Left ventricle myocardium inferior (tissue), 1 donor: ENCODE measurements at regions not wholly inside any gene's neighbourhood (a gene's known extent, or its start where the extent isn't known, plus 50 kb on each side); places are given as distances from the start of the nearest gene placed in this dataset.

Source experiments
- DNase-seq: peaks from one replicate; pipeline ENCODE4 v3.0.0-alpha.2; 2020
- H3K27ac ChIP-seq: fragments of 200-600 bp; replicated peaks from 2 replicates; pipeline ENCODE4 v1.8.0; 2021
- H3K27me3 ChIP-seq: fragments of 200-600 bp; 2 replicates; pipeline ENCODE4 v1.8.0; 2021; ENCODE audit warnings: low read depth
- H3K36me3 ChIP-seq: fragments of 200-600 bp; 2 replicates; pipeline ENCODE4 v1.8.0; 2021
- H3K4me1 ChIP-seq: fragments of 200-600 bp; 2 replicates; pipeline ENCODE4 v1.8.0; 2021
- H3K4me3 ChIP-seq: fragments of 200-600 bp; 2 replicates; pipeline ENCODE4 v1.8.0; 2021; ENCODE audit warnings: mild to moderate bottlenecking, moderate library complexity
- H3K9me3 ChIP-seq: fragments of 200-600 bp; replicated peaks from 2 replicates; pipeline ENCODE4 v1.8.0; 2021
- CTCF ChIP-seq: fragments of 200-600 bp; IDR thresholded peaks from 2 replicates; pipeline ENCODE4 v1.8.0; 2021; ENCODE audit warnings: antibody characterized with exemption, mild to moderate bottlenecking, borderline replicate concordance
- intact Hi-C: fragments of 100-400 bp; cut with micrococcal nuclease; formaldehyde crosslinking; loops from one replicate; pipeline ENCODE4 v1.11.0; 2022
- donor health status: DM: no; HTN: yes; CAD: no; lungs with severe emphysema.

- H3K9me3 ChIP-seq: peaks cover 36% of the 10 kb centered on the region
- H3K27me3 ChIP-seq: no peaks in the 10 kb centered on the region
- no peak for DNase-seq
- no peak for TF ChIP-seq CTCF
- intact Hi-C loops: no loop called here
- H3K36me3 ChIP-seq: no peaks in the 10 kb centered on the region
- H3K4me3 ChIP-seq: no peak overlapping the region
- no peaks in the 10 kb centered on the region for H3K4me1 ChIP-seq
- H3K27ac ChIP-seq: no peak overlapping the region
These were observed 380.5 kb upstream of the SMC2 start for GRCh38 chr9:103713631-103714030.

GRCh38 chr9:103714992-103715391 lies 379.1 kb upstream of the SMC2 start:
- peaks cover 31% of the 10 kb centered on the region for H3K9me3 ChIP-seq
- H3K4me3 ChIP-seq: no peak overlapping the region
- no peak for DNase-seq
- intact Hi-C loops: no loop called here
- no peak for TF ChIP-seq CTCF
- no peaks in the 10 kb centered on the region for H3K27me3 ChIP-seq
- no peak overlapping the region for H3K27ac ChIP-seq
- H3K36me3 ChIP-seq: no peaks in the 10 kb centered on the region
- no peaks in the 10 kb centered on the region for H3K4me1 ChIP-seq

- Histone ChIP-seq H3K27me3 (no peaks in the 10 kb centered on the region), H3K9me3 (no peaks in the 10 kb centered on the region), H3K4me3 (no peak overlapping the region), H3K4me1 (no peaks in the 10 kb centered on the region), H3K27ac (no peak overlapping the region), H3K36me3 (no peaks in the 10 kb centered on the region)
- intact Hi-C loops: no loop called here
- no peak for DNase-seq
- no peak for TF ChIP-seq CTCF
These were observed 373.1 kb upstream of the SMC2 start for GRCh38 chr9:103721056-103721455.

GRCh38 chr9:103730866-103731265 lies 363.2 kb upstream of the SMC2 start:
- intact Hi-C loops: no loop called here
- H3K36me3 ChIP-seq: no peaks in the 10 kb centered on the region
- no peak for TF ChIP-seq CTCF
- no peak for DNase-seq
- no peaks in the 10 kb centered on the region for H3K9me3 ChIP-seq
- H3K4me1 ChIP-seq: no peaks in the 10 kb centered on the region
- no peak overlapping the region for H3K4me3 ChIP-seq
- H3K27ac ChIP-seq: no peak overlapping the region
- no peaks in the 10 kb centered on the region for H3K27me3 ChIP-seq

GRCh38 chr9:103731541-103731940 lies 362.6 kb upstream of the SMC2 start:
- Histone ChIP-seq H3K27me3 (no peaks in the 10 kb centered on the region), H3K4me3 (no peak overlapping the region), H3K4me1 (no peaks in the 10 kb centered on the region), H3K9me3 (no peaks in the 10 kb centered on the region), H3K27ac (no peak overlapping the region), H3K36me3 (no peaks in the 10 kb centered on the region)
- intact Hi-C loops: no loop called here
- no peak for DNase-seq
- TF ChIP-seq CTCF: no peak

- Histone ChIP-seq H3K27ac (no peak overlapping the region), H3K36me3 (no peaks in the 10 kb centered on the region), H3K27me3 (no peaks in the 10 kb centered on the region), H3K4me3 (no peak overlapping the region), H3K9me3 (no peaks in the 10 kb centered on the region), H3K4me1 (no peaks in the 10 kb centered on the region)
- intact Hi-C loops: no loop called here
- no peak for TF ChIP-seq CTCF
- no peak for DNase-seq
These were observed 359.6 kb upstream of the SMC2 start for GRCh38 chr9:103734471-103734870.
